K562 (cell line): ENCODE measurements at regions not wholly inside any gene's neighbourhood (a gene's known extent, or its start where the extent isn't known, plus 50 kb on each side); places are given as distances from the start of the nearest gene placed in this dataset.

Source experiments
- BCOR ChIP-seq: fragments of 450-650 bp; IDR thresholded peaks from 2 replicates; pipeline ENCODE4 v1.6.1; 2016
- BRCA1 ChIP-seq, 2 experiments: fragments of 450-650 bp in 1 of 2; sonication (generic) in 1 of 2; formaldehyde crosslinking in 1 of 2; IDR thresholded peaks; 2 replicates each; pipeline versions ENCODE4 v1.5.0 to v1.6.1; 2017 to 2020; ENCODE audit warnings: mild to moderate bottlenecking in 1 of 2, missing genetic modification reagents in 1 of 2
- CBFB ChIP-seq: sonication (generic); formaldehyde crosslinking; IDR thresholded peaks from 2 replicates; pipeline ENCODE4 v1.4.0; 2020; ENCODE audit warnings: mild to moderate bottlenecking, missing genetic modification reagents
- CEBPG ChIP-seq, 3 experiments: fragments of 200-800 bp in 1 of 3; sonication (Bioruptor generic) in 1 of 3; sonication (generic) in 1 of 3; formaldehyde crosslinking in 1 of 3; IDR thresholded peaks in 2 of 3; conservative IDR thresholded peaks in 1 of 3; 2 replicates each; pipeline versions ENCODE4 v1.6.1 to v1.8.0; 2016 to 2022; ENCODE audit warnings: missing compliant biosample characterization in 2 of 3, missing genetic modification characterization in 2 of 3, mild to moderate bottlenecking in 1 of 3, missing genetic modification reagents in 1 of 3
- CSDE1 ChIP-seq, 2 experiments: fragments of 450-650 bp; IDR thresholded peaks; 2 replicates each; pipeline ENCODE4 v1.6.1; 2016; ENCODE audit warnings: mild to moderate bottlenecking in 1 of 2
- DMBX1 ChIP-seq: fragments of 250-450 bp; sonication (Bioruptor Pico); IDR thresholded peaks from 2 replicates; pipeline ENCODE4 v1.8.0; 2022; ENCODE audit warnings: inconsistent platforms, mild to moderate bottlenecking, moderate library complexity, borderline replicate concordance
- E2F3 ChIP-seq: fragments of 250-450 bp; sonication (Bioruptor Pico); IDR thresholded peaks from 2 replicates; pipeline ENCODE4 v1.4.0; 2020; ENCODE audit warnings: mild to moderate bottlenecking
- ETV1 ChIP-seq: fragments of 450-650 bp; conservative IDR thresholded peaks from 2 replicates; pipeline ENCODE4 v1.6.1; 2016; ENCODE audit warnings: missing genetic modification characterization, control low read depth, low read depth, missing compliant biosample characterization
- PTBP1 ChIP-seq: fragments of 200-400 bp; formaldehyde crosslinking; IDR thresholded peaks from 2 replicates; pipeline ENCODE4 v1.6.1; 2017; ENCODE audit warnings: low read depth, low read length
- SMAD4 ChIP-seq: fragments of 250-450 bp; sonication (Bioruptor Pico); conservative IDR thresholded peaks from 2 replicates; pipeline ENCODE4 v1.8.0; 2021; ENCODE audit warnings: inconsistent platforms, mild to moderate bottlenecking, moderate library complexity
- SMARCE1 ChIP-seq: fragments of 450-650 bp; IDR thresholded peaks from 2 replicates; pipeline ENCODE4 v1.7.1; 2016; ENCODE audit warnings: mild to moderate bottlenecking
- STAG1 ChIP-seq: sonication (generic); formaldehyde crosslinking; IDR thresholded peaks from 2 replicates; pipeline ENCODE4 v1.5.0; 2020; ENCODE audit warnings: missing genetic modification reagents, borderline replicate concordance
- XRCC5 ChIP-seq: fragments of 200-400 bp; formaldehyde crosslinking; IDR thresholded peaks from 2 replicates; pipeline ENCODE4 v1.6.1; 2017; ENCODE audit warnings: low read depth, mild to moderate bottlenecking, low read length
- ZFP1 ChIP-seq: fragments of 450-650 bp; formaldehyde crosslinking; IDR thresholded peaks from 2 replicates; pipeline ENCODE4 v1.4.0; 2020; ENCODE audit warnings: mild to moderate bottlenecking, mixed read lengths
- ZNF140 ChIP-seq: fragments of 250-450 bp; sonication (Bioruptor Pico); IDR thresholded peaks from 2 replicates; pipeline ENCODE4 v1.8.0; 2021; ENCODE audit warnings: moderate library complexity, mild to moderate bottlenecking, inconsistent platforms
- ZNF644 ChIP-seq: fragments of 200-800 bp; sonication (Bioruptor generic); IDR thresholded peaks from 2 replicates; pipeline ENCODE4 v1.6.1; 2016; ENCODE audit warnings: low read depth, missing genetic modification characterization, missing compliant biosample characterization
- TF ChIP-seq, protein P1 (sequence below): sonication (generic); formaldehyde crosslinking; IDR thresholded peaks from 2 replicates; pipeline ENCODE4 v1.8.1; 2023; ENCODE audit warnings: missing genetic modification reagents, mild to moderate bottlenecking, borderline replicate concordance
- TF ChIP-seq, protein P2 (sequence below), 3 experiments: fragments of 200-800 bp in 1 of 3; sonication (Bioruptor generic) in 1 of 3; sonication (generic) in 1 of 3; formaldehyde crosslinking in 1 of 3; IDR thresholded peaks; 2 replicates each; pipeline versions ENCODE4 v1.6.1 to v1.8.0; 2016 to 2022; ENCODE audit warnings: mild to moderate bottlenecking in 2 of 3, missing compliant biosample characterization in 2 of 3, missing genetic modification characterization in 2 of 3, missing genetic modification reagents in 1 of 3
- TF ChIP-seq, protein P3 (sequence below), 2 experiments: IDR thresholded peaks in 1 of 2; conservative IDR thresholded peaks in 1 of 2; 2 replicates each; pipeline ENCODE4 v1.6.1; 2016; ENCODE audit warnings: low read depth in 2 of 2, mild to moderate bottlenecking in 1 of 2, missing compliant biosample characterization in 1 of 2, missing genetic modification characterization in 1 of 2, moderate library complexity in 1 of 2

- TF ChIP-seq XRCC5, result no peak
- no peak for TF ChIP-seq CSDE1 (IDR thresholded peaks at IDR 0.05)
- TF ChIP-seq, protein P1, sequence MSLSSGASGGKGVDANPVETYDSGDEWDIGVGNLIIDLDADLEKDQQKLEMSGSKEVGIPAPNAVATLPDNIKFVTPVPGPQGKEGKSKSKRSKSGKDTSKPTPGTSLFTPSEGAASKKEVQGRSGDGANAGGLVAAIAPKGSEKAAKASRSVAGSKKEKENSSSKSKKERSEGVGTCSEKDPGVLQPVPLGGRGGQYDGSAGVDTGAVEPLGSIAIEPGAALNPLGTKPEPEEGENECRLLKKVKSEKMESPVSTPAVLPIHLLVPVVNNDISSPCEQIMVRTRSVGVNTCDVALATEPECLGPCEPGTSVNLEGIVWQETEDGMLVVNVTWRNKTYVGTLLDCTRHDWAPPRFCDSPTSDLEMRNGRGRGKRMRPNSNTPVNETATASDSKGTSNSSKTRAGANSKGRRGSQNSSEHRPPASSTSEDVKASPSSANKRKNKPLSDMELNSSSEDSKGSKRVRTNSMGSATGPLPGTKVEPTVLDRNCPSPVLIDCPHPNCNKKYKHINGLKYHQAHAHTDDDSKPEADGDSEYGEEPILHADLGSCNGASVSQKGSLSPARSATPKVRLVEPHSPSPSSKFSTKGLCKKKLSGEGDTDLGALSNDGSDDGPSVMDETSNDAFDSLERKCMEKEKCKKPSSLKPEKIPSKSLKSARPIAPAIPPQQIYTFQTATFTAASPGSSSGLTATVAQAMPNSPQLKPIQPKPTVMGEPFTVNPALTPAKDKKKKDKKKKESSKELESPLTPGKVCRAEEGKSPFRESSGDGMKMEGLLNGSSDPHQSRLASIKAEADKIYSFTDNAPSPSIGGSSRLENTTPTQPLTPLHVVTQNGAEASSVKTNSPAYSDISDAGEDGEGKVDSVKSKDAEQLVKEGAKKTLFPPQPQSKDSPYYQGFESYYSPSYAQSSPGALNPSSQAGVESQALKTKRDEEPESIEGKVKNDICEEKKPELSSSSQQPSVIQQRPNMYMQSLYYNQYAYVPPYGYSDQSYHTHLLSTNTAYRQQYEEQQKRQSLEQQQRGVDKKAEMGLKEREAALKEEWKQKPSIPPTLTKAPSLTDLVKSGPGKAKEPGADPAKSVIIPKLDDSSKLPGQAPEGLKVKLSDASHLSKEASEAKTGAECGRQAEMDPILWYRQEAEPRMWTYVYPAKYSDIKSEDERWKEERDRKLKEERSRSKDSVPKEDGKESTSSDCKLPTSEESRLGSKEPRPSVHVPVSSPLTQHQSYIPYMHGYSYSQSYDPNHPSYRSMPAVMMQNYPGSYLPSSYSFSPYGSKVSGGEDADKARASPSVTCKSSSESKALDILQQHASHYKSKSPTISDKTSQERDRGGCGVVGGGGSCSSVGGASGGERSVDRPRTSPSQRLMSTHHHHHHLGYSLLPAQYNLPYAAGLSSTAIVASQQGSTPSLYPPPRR (CRISPR knock-in tag), result no peak
- TF ChIP-seq BCOR, result no peak
- TF ChIP-seq ZNF644, result 0 out of 2 replicates have a peak, but pooled peaks have one; percentile 49
- TF ChIP-seq CBFB (CRISPR knock-in tag), result no peak
- TF ChIP-seq PTBP1, result no peak
- no peak for TF ChIP-seq BRCA1 (IDR thresholded peaks at IDR 0.05)
- TF ChIP-seq BRCA1 (CRISPR knock-in tag; IDR thresholded peaks at IDR 0.05), result no peak
- 0 out of 2 replicates have a peak, but pooled peaks have one; percentile 33 for TF ChIP-seq SMAD4 (CRISPR knock-in tag)
- no peak for TF ChIP-seq ZNF140 (CRISPR knock-in tag)
- TF ChIP-seq, protein P2, sequence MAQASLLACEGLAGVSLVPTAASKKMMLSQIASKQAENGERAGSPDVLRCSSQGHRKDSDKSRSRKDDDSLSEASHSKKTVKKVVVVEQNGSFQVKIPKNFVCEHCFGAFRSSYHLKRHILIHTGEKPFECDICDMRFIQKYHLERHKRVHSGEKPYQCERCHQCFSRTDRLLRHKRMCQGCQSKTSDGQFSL (CRISPR knock-in tag; IDR thresholded peaks at IDR 0.05), result no peak
- TF ChIP-seq, protein P2 (tag; IDR thresholded peaks at IDR 0.05), result no peak
- TF ChIP-seq STAG1 (CRISPR knock-in tag), result no peak
- no peak for TF ChIP-seq ZFP1 (CRISPR knock-in tag)
- no peak for TF ChIP-seq DMBX1 (CRISPR knock-in tag)
- 0 out of 2 replicates have a peak, but pooled peaks have one; percentile 19 for TF ChIP-seq ETV1 (tag)
- no peak for TF ChIP-seq SMARCE1
- TF ChIP-seq, protein P3, sequence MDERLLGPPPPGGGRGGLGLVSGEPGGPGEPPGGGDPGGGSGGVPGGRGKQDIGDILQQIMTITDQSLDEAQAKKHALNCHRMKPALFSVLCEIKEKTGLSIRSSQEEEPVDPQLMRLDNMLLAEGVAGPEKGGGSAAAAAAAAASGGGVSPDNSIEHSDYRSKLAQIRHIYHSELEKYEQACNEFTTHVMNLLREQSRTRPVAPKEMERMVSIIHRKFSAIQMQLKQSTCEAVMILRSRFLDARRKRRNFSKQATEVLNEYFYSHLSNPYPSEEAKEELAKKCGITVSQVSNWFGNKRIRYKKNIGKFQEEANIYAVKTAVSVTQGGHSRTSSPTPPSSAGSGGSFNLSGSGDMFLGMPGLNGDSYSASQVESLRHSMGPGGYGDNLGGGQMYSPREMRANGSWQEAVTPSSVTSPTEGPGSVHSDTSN (CRISPR knock-in tag; IDR thresholded peaks at IDR 0.05; ENCODE audit: low read depth), result no peak
- TF ChIP-seq, protein P3 (tag; conservative IDR thresholded peaks at IDR 0.05; ENCODE audit: low read depth), result no peak
- no peak for TF ChIP-seq E2F3 (CRISPR knock-in tag)
- no peak for TF ChIP-seq CEBPG (CRISPR knock-in tag; IDR thresholded peaks at IDR 0.05)
- TF ChIP-seq CEBPG (tag; conservative IDR thresholded peaks at IDR 0.05 in 1 of 2, IDR thresholded peaks at IDR 0.05 in 1 of 2), result no peak; a peak in 1 of 4 replicates
These were observed 177.6 kb upstream of the NAMPT start (continued) for GRCh38 chr7:106462365-106462859.
